ENCODE measurements at regions not wholly inside any gene's neighbourhood (a gene's known extent, or its start where the extent isn't known, plus 50 kb on each side); places are given as distances from the start of the nearest gene placed in this dataset.

DNA sequence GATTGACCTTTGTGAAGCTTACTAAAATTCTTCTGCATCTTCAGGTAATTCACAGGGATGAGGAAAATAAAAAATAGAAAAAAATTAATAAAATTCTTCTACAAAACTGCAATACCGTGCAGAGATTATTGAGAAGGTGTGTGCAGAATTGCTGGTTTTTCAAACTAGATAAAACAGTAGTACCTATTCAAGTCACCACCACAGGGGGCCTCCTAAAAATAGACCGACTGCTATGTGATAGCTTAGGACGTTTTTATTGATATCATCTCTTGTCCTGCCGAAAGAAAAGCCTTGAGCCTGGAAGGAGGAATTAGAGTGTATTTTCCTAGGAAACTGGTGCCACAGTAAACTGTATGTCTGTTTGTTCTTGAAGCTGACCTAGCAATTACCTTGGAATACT is 325.9 kb downstream of the ZFHX3 start:
- TF ChIP-seq, protein P1, sequence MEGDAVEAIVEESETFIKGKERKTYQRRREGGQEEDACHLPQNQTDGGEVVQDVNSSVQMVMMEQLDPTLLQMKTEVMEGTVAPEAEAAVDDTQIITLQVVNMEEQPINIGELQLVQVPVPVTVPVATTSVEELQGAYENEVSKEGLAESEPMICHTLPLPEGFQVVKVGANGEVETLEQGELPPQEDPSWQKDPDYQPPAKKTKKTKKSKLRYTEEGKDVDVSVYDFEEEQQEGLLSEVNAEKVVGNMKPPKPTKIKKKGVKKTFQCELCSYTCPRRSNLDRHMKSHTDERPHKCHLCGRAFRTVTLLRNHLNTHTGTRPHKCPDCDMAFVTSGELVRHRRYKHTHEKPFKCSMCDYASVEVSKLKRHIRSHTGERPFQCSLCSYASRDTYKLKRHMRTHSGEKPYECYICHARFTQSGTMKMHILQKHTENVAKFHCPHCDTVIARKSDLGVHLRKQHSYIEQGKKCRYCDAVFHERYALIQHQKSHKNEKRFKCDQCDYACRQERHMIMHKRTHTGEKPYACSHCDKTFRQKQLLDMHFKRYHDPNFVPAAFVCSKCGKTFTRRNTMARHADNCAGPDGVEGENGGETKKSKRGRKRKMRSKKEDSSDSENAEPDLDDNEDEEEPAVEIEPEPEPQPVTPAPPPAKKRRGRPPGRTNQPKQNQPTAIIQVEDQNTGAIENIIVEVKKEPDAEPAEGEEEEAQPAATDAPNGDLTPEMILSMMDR (IDR thresholded peaks at IDR 0.05) = no peak
- ATAC-seq (ENCODE audit: low read depth) (no peak), DNase-seq (no peak)
- ChIA-PET POLR2A (no interaction called here), CTCF (no interaction called here)
- Mint-ChIP-seq H3K27me3 (no peaks in the 10 kb centered on the region), H3K4me1 (no peaks in the 10 kb centered on the region), H3K9me3 (no peaks in the 10 kb centered on the region), H3K27ac (no peak overlapping the region), H3K4me3 (no peak overlapping the region), H3K36me3 (ENCODE audit: low read depth) (no peaks in the 10 kb centered on the region)
- intact Hi-C loops (cut with micrococcal nuclease) = no loop called here

DNA sequence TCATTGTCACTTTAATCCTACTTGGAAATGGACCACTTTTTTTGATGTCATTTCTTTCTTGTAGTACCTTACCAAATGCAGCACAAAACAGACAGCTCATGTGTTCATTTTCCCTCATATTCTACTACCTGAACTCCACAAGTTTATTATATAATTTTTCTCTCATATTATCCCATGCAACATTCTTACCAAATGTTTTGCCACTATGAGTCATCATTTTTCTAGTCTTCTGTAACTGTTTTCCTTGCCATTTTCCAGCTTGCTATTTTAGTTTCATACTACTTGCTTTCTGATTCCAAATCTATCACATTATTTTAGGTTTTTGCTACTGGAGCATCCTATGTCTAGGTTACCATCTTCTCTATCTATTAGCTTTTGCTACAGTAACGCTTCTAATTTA is 332.7 kb downstream of the ZFHX3 start:
- intact Hi-C loops (cut with micrococcal nuclease) = no loop called here
- TF ChIP-seq, protein P1 (IDR thresholded peaks at IDR 0.05) = no peak
- H3K9me3 Mint-ChIP-seq = peaks cover 23% of the 10 kb centered on the region
- ATAC-seq (ENCODE audit: low read depth) = no peak
- H3K27ac Mint-ChIP-seq = no peak overlapping the region
- H3K27me3 Mint-ChIP-seq = no peaks in the 10 kb centered on the region
- no peaks in the 10 kb centered on the region for H3K4me1 Mint-ChIP-seq
- POLR2A ChIA-PET = interaction anchor here (0.6 kb wide), 1 partner anchor 12 kb away, joined by 5 read pairs; no protein-coding TSS in a partner anchor
- DNase-seq = no peak
- CTCF ChIA-PET = no interaction called here
- H3K36me3 Mint-ChIP-seq (ENCODE audit: low read depth) = peaks cover 38% of the 10 kb centered on the region
- no peak overlapping the region for H3K4me3 Mint-ChIP-seq

DNA sequence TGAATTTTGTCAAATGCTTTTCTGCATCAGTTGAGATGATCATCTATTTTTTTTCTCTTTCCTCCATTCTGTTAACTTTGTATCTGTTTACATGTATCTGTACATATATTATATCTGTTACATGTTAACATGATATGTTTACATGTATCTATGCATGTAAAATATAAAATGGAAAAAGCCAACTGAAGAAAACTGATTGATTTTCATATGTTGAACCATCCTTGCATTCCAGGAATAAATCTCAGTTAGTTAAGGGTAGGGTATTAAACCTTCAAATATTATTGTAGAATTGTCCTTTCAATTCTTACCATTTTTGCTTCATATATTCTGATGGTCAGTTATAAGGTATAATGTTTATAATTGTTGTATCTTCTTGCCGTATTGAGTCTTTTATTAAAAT is 336.1 kb downstream of the ZFHX3 start:
- no peak for ATAC-seq (ENCODE audit: low read depth)
- H3K36me3 Mint-ChIP-seq (ENCODE audit: low read depth) = peaks cover 38% of the 10 kb centered on the region
- intact Hi-C loops (cut with micrococcal nuclease) = no loop called here
- no peaks in the 10 kb centered on the region for H3K27me3 Mint-ChIP-seq
- peaks cover 27% of the 10 kb centered on the region for H3K9me3 Mint-ChIP-seq
- TF ChIP-seq, protein P1 (IDR thresholded peaks at IDR 0.05) = no peak
- ChIA-PET POLR2A (no interaction called here), CTCF (no interaction called here)
- H3K27ac Mint-ChIP-seq = no peak overlapping the region
- H3K4me1 Mint-ChIP-seq = no peaks in the 10 kb centered on the region
- DNase-seq = no peak
- H3K4me3 Mint-ChIP-seq = no peak overlapping the region

DNA sequence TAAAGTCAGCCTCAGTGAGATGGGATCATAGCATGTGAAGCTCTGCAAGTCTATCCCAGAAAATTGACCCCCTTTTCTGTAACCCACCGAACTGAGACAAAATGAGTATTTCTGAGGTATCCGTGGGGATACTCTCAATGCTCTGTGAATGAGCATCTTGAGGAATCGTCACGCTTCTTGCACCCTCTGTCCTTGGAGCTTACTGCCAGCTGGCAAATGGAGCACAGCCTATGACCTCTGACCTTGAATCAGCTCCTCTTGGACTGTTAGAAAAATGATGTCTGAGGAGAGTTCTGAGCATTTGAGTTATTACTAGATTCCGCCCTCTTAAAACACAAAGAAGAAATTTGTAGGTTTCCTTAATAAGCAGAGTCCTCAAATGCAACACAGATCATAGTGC is 342.1 kb downstream of the ZFHX3 start:
- no peaks in the 10 kb centered on the region for H3K4me1 Mint-ChIP-seq
- H3K4me3 Mint-ChIP-seq = no peak overlapping the region
- TF ChIP-seq, protein P1 (IDR thresholded peaks at IDR 0.05) = no peak

DNA sequence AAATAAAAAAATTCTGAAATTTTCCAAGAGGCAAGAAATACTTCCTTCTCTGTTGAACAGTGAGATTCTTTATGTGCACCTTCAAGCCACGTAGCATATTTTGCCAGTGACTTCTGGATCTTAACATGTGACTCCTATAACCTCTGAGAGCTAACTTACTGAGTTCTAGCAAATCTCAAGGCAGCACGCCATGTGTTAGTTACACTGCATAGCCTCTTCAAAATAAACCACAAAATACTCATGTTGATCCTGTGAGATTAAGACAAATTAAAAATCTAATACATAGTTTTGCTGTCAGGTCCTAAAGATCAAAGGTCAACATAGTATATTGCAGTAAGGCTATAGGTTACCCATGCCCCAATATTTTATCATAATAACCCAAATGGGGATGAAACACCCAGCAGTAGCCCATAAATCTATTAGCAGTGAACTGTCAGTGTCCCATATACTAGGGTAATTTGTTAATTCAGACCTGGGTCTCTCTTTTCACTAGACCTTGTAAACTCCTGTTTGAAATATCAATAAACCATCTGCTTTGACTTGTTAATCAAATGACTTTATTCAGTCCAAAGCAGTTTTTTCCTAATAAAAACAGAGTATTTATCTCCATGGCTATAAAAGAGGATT is 343.1 kb downstream of the ZFHX3 start:
- Mint-ChIP-seq H3K4me3 (no peak overlapping the region), H3K27ac (no peak overlapping the region), H3K9me3 (peaks cover 2% of the 10 kb centered on the region), H3K4me1 (no peaks in the 10 kb centered on the region), H3K36me3 (ENCODE audit: low read depth) (no peaks in the 10 kb centered on the region), H3K27me3 (no peaks in the 10 kb centered on the region)
- POLR2A ChIA-PET = no interaction called here
- CTCF ChIA-PET = no interaction called here
- TF ChIP-seq, protein P1 (IDR thresholded peaks at IDR 0.05) = no peak
- ATAC-seq (ENCODE audit: low read depth) (no peak), DNase-seq (no peak)
- intact Hi-C loops (cut with micrococcal nuclease) = no loop called here

More for the DNA sequence above, 342.1 kb downstream of the ZFHX3 start:
- H3K9me3 Mint-ChIP-seq = peaks cover 5% of the 10 kb centered on the region
- ChIA-PET POLR2A (no interaction called here), CTCF (no interaction called here)
- no peaks in the 10 kb centered on the region for H3K27me3 Mint-ChIP-seq
- no peak for DNase-seq
- intact Hi-C loops (cut with micrococcal nuclease) = no loop called here
- ATAC-seq (ENCODE audit: low read depth) = no peak
- H3K27ac Mint-ChIP-seq = no peak overlapping the region
- H3K36me3 Mint-ChIP-seq (ENCODE audit: low read depth) = peaks cover 2% of the 10 kb centered on the region
